Activated T-cell treated with anti-CD3 and anti-CD28 coated beads for 48 hours (primary cell): ENCODE measurements at regions not wholly inside any gene's neighbourhood (a gene's known extent, or its start where the extent isn't known, plus 50 kb on each side); places are given as distances from the start of the nearest gene placed in this dataset.

Experiments
- DNase-seq: peaks from one replicate; pipeline ENCODE4 v3.0.0-alpha.2; 2020; ENCODE audit warnings: low read depth

- no peak for DNase-seq
Observed at GRCh38 chr7:41878309-41879295, 175.7 kb upstream of the INHBA start.

DNA sequence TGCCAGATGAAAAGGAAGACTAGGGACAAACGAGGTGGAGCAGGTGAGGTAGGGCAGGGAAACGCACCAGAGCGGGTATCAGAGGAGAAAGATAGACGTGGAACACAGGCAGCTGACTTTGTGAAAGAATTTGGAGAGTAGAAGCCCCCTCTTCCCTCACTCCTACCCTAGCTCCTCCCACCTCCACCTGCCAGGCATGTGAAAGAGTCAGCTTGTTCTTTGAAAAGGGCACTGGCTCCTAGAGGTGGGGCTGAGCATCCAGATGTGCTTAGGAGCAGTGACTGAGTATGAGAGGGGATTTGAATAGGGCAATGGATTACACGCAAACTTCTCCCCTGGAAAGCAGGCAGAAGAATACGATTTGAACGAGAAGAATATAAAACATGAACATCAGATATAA lies 174.2 kb upstream of the INHBA start:
- no peak for DNase-seq

DNA sequence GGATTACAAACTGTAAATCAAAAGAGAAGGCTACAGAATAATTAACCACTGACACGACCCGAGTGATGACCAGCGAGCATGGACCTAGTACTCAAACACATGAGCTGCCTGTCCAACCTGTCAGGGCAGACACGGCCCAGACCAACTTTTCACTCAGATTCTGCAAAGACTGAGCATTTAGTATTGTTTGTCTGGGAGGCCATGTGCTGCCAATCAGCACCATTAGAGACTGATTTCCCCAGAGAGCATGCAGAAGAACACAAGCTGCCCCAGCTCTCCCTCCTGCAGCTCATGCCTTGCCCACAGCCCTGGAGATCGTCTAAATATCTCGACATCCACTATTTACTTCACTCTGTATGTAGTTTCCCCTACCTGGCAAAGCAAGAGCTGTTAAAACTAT lies 172.6 kb upstream of the INHBA start:
- no peak for DNase-seq

GRCh38 chr7:41874201-41874785 lies 171.4 kb upstream of the INHBA start:
- DNase-seq, result no peak

DNA sequence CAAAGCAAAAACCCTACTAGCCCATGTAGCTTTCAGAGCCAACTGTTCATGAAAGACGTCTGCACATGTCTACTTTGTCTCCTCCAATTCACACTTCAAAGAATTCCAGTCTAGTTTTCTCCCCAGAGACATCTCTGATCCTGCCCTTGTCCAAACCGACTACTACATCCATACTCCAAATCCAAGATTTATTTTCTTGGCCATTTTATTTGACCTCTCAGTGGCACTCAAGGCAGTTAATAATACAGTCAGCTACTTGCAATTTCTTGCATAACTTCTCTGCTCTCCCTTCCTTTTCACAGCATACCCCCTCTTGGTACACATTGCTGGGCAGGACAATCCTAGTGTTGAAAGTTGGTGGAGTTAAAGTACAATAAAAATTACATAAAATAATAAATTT lies 170.9 kb upstream of the INHBA start:
- no peak for DNase-seq

GRCh38 chr7:41872966-41873365 lies 170.1 kb upstream of the INHBA start:
- DNase-seq, result no peak

- DNase-seq, result no peak
Observed at GRCh38 chr7:41870461-41871138, 167.7 kb upstream of the INHBA start.

DNA sequence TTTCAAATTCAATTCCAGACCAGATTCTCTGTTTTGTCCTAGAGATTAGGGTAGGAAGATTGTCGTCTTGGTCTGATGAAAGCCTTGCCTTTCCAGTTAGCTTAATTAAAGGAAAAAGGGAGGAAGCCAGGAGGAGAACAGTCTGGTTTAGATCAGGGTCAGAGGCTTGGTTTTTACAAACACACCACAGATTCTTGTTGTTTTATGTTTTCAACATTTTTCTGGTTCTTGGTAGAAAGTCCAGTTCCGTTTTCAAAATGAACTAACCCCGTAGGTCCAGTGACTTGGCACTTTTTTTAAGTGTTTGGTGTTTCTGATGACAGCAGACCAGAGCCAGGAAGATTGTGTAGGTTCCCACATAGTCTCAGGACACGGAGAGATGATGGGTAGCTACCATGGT lies 167.1 kb upstream of the INHBA start:
- DNase-seq, result no peak

GRCh38 chr7:41869596-41869995 lies 166.7 kb upstream of the INHBA start:
- DNase-seq, result no peak

DNA sequence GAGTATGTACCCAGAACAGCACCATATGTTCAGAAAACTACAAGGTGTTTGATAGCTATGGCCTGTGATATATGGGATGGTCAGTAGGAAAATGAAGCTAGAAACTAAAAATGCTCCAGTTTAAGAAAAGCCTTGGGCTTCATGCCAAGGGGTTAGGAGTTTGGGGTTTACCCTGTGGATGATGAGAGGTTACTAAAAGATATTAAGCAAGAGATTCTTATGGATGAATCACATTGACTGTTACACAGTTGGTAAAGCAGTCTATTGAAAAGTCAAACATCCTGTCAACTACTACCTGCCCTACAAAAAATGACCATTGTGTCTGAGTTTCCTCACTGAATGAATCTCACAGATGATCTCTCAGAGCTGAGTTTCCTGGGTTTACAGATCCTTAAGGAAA lies 166.2 kb upstream of the INHBA start:
- DNase-seq, result no peak

GRCh38 chr7:41867639-41868280 lies 164.9 kb upstream of the INHBA start:
- no peak for DNase-seq

GRCh38 chr7:41862261-41862660 lies 159.4 kb upstream of the INHBA start:
- no peak for DNase-seq

DNA sequence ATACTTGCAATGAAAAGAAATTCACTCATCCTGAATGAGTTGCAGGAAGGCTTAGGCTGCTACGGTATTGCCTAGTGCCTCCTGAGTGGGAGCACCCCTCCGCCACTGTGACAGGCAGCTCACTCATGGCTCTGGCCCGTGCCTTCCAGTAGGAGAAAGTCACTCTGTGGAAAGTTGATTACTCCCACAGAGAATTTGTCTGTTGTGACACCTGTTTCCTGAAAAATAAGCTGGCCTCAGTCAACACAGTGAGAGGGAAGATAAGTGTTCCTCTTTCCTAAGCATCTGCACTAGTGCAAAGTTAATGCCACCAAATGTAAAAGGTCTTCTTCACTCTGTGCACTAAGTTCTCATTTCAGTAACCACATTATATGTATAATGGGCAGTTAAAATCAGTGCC lies 158.8 kb upstream of the INHBA start:
- no peak for DNase-seq

DNA sequence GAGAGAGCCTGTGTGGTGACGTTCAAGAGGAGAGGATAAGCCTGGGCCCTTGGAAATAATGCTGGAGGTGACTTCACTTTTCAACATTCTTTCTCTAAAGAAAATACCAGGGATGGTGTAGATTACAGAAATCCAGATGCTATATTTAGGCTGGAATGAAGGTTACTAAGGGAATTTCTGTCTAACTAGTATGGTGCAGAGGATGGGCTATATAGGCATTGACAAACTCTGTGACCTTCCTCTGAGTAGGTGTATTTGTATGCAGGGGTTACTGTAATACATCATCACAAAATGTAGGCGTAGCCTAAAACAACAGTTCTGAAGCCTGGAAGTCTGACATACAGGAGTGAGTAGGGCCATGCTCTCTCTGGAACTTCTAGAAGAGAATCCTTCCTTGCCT lies 155.3 kb upstream of the INHBA start:
- DNase-seq, result no peak

DNA sequence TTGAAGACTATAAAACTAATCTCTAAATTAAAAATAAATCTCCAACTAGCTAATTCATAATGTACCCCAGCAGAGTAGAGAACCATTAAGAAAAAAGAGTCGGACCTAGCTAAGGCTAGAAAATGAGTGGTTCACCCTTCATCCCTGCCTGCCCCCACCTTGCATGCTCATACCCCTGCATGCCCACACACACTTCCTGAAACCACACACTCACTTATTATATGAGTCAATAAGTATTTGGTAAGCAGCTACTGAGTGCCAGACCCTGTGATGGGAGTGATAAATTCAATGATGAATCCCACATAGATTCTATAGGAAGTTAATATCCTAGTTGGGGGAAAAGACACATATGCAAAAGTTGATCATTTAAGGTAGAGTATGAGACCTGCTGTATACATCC lies 152.9 kb upstream of the INHBA start:
- no peak for DNase-seq

GRCh38 chr7:41847606-41848005 lies 144.7 kb upstream of the INHBA start:
- DNase-seq, result no peak

GRCh38 chr7:41847151-41847550 lies 144.3 kb upstream of the INHBA start:
- no peak for DNase-seq

DNA sequence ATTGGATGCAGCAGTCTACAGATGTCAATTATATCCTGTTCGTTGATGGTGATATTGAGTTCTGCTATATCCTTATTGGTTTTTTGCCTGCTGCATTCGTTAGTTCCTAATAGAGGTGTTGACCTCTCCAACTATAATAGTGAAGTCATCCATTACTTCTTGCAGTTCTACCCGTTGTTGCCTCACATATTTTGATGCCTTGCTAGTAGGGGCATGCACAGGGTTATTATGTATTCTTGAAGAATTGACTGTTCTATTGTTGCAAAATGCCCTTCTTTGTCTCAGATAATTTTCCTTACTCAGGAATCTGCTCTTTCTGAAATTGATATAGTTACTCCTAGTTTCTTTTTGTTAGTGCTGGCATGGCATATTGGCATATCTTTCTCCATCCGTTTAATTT lies 140.1 kb upstream of the INHBA start:
- DNase-seq, result no peak

DNA sequence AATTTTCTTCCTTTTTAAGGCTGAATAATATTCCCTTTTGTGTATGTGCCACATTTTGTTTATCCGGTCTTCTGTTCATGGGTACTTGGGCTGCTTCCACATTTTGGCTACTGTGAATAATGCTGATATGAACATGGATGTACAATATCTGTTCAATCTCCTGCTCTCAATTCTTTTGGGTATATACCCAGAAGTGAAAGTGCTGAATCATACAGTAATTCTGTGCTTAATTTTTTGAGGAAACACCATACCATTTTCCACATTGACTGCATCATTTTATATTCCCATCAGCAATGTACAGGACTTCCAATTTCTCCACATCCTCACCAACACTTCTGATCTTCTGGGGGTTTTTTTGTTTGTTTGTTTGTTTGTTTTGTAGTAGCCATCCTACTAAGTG lies 135.0 kb upstream of the INHBA start:
- no peak for DNase-seq

- no peak for DNase-seq
Observed at GRCh38 chr7:41835976-41836530, 133.2 kb upstream of the INHBA start.

- DNase-seq, result no peak
Observed at GRCh38 chr7:41834805-41835694, 132.2 kb upstream of the INHBA start.
